Epithelial cell of esophagus (primary cell): ENCODE measurements at regions not wholly inside any gene's neighbourhood (a gene's known extent, or its start where the extent isn't known, plus 50 kb on each side); places are given as distances from the start of the nearest gene placed in this dataset.

Source experiments
- DNase-seq: peaks from one replicate; pipeline ENCODE4 v3.0.0; 2010; ENCODE audit warnings: low read depth
- H3K4me3 ChIP-seq: 2 replicates; pipeline ENCODE4 v1.5.1; 2011; ENCODE audit warnings: mild to moderate bottlenecking, low read length, control low read depth
- TF ChIP-seq, protein P1 (sequence below): IDR thresholded peaks from 2 replicates; pipeline ENCODE4 v1.5.1; 2011; ENCODE audit warnings: low read depth, mild to moderate bottlenecking, low read length, control low read depth, inconsistent platforms; ENCODE audit not compliant: insufficient read depth; ENCODE audit errors: missing control alignments

DNA sequence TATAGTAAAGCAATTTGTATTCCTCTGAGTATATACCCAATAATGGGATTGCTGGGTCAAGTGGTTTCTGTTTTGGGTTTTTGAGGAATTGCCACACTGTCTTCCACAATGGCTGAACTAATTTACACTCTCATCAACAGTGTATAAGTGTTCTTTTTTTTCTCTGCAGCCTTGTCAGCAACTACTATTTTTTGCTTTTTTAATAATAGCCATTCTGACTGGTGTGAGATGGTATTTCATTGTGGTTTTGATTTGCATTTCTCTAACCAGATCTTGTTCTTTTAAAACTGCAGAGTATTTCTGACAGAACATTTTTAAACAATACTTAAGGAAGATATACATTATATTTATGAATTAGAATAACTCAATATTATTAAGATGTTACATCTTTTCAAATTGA, 1140.5 kb upstream of the CNTN5 start:
- no peak for DNase-seq

DNA sequence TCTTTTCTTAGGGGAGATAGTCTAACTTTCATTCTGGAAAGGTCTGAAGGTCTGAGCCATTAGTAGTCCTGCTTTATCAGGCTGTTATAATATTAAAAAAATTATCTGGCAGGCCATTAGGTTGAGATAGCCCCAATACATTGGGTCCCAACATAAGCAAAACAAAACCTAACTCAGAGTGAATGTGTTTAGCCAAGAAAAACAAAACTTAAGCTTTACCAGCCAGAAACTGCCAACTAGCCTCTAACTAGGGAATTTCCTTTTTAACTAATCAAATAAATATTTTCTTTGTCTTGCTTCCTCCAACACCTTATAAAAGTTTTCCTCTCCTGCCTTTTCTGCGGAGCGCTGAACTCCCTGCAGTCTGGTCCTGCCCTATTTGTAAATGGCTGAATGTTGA, 1137.7 kb upstream of the CNTN5 start:
- no peak for DNase-seq
- H3K4me3 ChIP-seq = no peak overlapping the region
- TF ChIP-seq, protein P1, sequence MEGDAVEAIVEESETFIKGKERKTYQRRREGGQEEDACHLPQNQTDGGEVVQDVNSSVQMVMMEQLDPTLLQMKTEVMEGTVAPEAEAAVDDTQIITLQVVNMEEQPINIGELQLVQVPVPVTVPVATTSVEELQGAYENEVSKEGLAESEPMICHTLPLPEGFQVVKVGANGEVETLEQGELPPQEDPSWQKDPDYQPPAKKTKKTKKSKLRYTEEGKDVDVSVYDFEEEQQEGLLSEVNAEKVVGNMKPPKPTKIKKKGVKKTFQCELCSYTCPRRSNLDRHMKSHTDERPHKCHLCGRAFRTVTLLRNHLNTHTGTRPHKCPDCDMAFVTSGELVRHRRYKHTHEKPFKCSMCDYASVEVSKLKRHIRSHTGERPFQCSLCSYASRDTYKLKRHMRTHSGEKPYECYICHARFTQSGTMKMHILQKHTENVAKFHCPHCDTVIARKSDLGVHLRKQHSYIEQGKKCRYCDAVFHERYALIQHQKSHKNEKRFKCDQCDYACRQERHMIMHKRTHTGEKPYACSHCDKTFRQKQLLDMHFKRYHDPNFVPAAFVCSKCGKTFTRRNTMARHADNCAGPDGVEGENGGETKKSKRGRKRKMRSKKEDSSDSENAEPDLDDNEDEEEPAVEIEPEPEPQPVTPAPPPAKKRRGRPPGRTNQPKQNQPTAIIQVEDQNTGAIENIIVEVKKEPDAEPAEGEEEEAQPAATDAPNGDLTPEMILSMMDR = no peak

More for the DNA sequence above, 1140.5 kb upstream of the CNTN5 start:
- no peak overlapping the region for H3K4me3 ChIP-seq
- TF ChIP-seq, protein P1 = no peak

DNA sequence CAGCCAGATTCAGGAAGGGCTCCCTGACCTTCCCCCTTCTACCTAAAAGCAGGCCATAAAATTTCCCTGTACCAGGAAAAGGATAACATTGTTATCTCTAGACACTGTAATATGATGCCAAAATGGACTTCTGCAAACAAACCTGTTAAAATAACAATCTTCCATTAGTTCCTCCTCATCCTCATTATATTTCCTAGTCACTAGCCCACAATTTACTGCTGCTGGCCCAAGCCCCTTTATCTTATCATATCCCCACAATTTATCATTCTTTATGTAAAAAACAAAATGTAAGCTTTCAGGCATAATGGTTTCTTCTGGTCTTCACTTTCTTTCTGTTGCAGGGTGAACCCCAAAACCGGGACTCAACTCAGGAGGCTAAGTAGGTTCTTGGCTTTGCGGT, 1132.1 kb upstream of the CNTN5 start:
- DNase-seq = no peak
- no peak overlapping the region for H3K4me3 ChIP-seq
- TF ChIP-seq, protein P1 = no peak

DNA sequence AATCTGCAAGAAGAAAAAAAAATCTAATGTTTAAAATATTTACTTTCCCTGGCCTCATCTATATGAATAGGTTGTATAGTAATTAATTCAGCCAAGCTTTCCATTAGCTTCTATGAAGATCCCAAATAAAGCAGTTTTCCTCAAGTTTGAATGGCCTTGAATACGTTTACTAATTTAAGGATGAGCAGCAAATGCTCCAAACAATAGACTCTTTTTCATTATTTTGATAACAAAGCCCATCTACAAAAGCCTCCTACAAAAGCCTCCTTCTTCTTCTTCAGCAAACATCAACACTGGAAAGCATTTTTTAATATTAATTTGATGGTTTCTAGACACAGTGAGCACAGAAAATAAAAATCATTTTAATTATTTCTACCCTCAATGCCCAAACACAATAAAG, 1130.3 kb upstream of the CNTN5 start:
- TF ChIP-seq, protein P1 = no peak
- H3K4me3 ChIP-seq = no peak overlapping the region
- no peak for DNase-seq

DNA sequence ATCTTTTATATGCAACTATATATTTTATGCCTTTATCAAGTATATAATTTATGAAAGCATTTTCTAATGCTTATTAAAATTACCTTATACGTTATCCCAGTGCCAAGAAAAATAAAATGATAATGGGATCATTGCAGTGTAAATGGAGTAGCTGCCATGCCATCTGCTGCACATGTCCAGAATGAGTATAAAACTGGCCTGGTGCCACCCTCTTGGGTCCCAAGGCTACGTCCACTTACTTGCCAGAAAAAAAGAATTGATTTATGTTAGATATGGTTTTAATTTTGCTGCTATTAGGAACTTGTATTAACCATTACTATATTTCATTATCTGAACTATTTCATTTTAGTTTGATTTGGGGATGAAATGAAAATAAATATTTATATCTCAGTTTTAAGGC, 1127.1 kb upstream of the CNTN5 start:
- DNase-seq = no peak
- H3K4me3 ChIP-seq = no peak overlapping the region
- TF ChIP-seq, protein P1 = no peak

DNA sequence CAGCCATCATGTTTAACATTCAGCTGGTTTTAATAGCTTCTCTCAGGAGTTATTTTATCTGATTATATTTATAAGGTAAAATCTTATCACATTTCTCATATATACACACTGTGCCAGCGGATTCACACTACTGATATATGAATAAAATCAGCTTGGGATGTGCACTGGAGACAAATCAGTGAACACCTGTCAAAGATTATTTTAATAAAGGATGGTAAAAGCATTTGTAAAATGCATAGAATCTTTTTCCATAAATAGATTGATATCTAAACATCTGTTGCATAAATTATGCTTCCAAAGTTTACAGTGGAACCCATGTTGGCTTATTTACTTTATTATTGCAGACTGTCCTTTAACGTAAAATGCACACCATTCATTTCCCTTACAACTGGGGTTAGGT, 1125.8 kb upstream of the CNTN5 start:
- H3K4me3 ChIP-seq = no peak overlapping the region
- TF ChIP-seq, protein P1 = no peak
- DNase-seq = no peak

DNA sequence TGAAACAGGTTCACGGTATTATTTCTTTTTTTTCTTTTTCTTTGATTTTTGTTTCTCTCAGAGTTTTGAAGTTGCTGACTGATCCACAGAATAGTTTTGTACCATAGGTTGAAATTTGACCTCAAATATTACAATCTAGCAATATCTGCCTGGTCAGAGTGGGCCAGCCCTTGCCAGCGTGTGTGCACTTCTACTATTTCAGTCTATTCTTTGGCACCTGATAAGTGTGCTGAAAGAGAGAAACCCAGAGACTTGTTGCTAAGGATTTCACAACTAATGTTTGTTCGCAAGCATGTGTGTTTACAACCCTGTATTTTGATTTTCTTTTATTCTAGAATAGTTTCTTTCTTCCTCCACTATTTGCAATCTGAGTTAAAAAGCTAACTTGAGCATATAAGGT, 1125.2 kb upstream of the CNTN5 start:
- no peak overlapping the region for H3K4me3 ChIP-seq
- TF ChIP-seq, protein P1 = no peak
- DNase-seq = no peak
